K562 (cell line): ENCODE measurements at regions not wholly inside any gene's neighbourhood (a gene's known extent, or its start where the extent isn't known, plus 50 kb on each side); places are given as distances from the start of the nearest gene placed in this dataset.

Source experiments
- KAT7 ChIP-seq: sonication (generic); formaldehyde crosslinking; IDR thresholded peaks from 2 replicates; pipeline ENCODE4 v1.8.0; 2022; ENCODE audit warnings: missing genetic modification reagents, mild to moderate bottlenecking, borderline replicate concordance
- MXI1 ChIP-seq: IDR thresholded peaks from 2 replicates; pipeline ENCODE4 v1.6.1; 2011; ENCODE audit warnings: low read depth, mild to moderate bottlenecking, improper control_type of control experiment, low read length
- POLR2AphosphoS5 ChIP-seq: IDR thresholded peaks from 2 replicates; pipeline ENCODE4 v1.6.1; 2011; ENCODE audit warnings: mild to moderate bottlenecking, low read depth, low read length, moderate library complexity; ENCODE audit not compliant: control insufficient read depth, insufficient read depth
- RB1 ChIP-seq: fragments of 450-650 bp; IDR thresholded peaks from 2 replicates; pipeline ENCODE4 v1.6.1; 2017; ENCODE audit warnings: low read depth, mild to moderate bottlenecking
- SIX5 ChIP-seq, 2 experiments: IDR thresholded peaks; 2 replicates each; pipeline ENCODE4 v1.6.1; 2011; ENCODE audit warnings: low read length in 2 of 2, borderline replicate concordance in 1 of 2, low read depth in 1 of 2, mild to moderate bottlenecking in 1 of 2, moderate library complexity in 1 of 2; ENCODE audit not compliant: insufficient read depth in 1 of 2
- SNAPC5 ChIP-seq: fragments of 250-450 bp; sonication (Bioruptor Pico); IDR thresholded peaks from 2 replicates; pipeline ENCODE4 v1.8.0; 2021; ENCODE audit warnings: moderate library complexity, mild to moderate bottlenecking, inconsistent platforms
- ZNF512 ChIP-seq: IDR thresholded peaks from 2 replicates; pipeline ENCODE4 v1.6.1; 2016; ENCODE audit warnings: missing genetic modification characterization, missing compliant biosample characterization
- TF ChIP-seq, protein P1 (sequence below): fragments of 450-650 bp; formaldehyde crosslinking; IDR thresholded peaks from 2 replicates; pipeline ENCODE4 v1.4.0; 2020; ENCODE audit warnings: mild to moderate bottlenecking, moderate library complexity
- TF ChIP-seq, protein P2 (sequence below): fragments of 450-650 bp; formaldehyde crosslinking; IDR thresholded peaks from 2 replicates; pipeline ENCODE4 v1.4.0; 2022; ENCODE audit warnings: missing genetic modification characterization
- TF ChIP-seq, protein P3 (sequence below), 3 experiments: IDR thresholded peaks in 2 of 3; conservative IDR thresholded peaks in 1 of 3; 2 replicates each; pipeline ENCODE4 v1.5.1; 2011 to 2012; ENCODE audit warnings: low read length in 3 of 3, mild to moderate bottlenecking in 3 of 3, control low read depth in 2 of 3, improper control_type of control experiment in 1 of 3, inconsistent platforms in 1 of 3, low read depth in 1 of 3, mixed read lengths in 1 of 3, moderate library complexity in 1 of 3; ENCODE audit not compliant: insufficient read depth in 2 of 3
- TF ChIP-seq, protein P4 (sequence below): sonication (generic); formaldehyde crosslinking; IDR thresholded peaks from 2 replicates; pipeline ENCODE4 v1.9.0; 2022; ENCODE audit warnings: mild to moderate bottlenecking, missing genetic modification reagents

GRCh38 chr18:73942081-73942625, 205.5 kb downstream of the FBXO15 start:
- TF ChIP-seq RB1 = no peak
- no peak for TF ChIP-seq SNAPC5
- TF ChIP-seq, protein P1, sequence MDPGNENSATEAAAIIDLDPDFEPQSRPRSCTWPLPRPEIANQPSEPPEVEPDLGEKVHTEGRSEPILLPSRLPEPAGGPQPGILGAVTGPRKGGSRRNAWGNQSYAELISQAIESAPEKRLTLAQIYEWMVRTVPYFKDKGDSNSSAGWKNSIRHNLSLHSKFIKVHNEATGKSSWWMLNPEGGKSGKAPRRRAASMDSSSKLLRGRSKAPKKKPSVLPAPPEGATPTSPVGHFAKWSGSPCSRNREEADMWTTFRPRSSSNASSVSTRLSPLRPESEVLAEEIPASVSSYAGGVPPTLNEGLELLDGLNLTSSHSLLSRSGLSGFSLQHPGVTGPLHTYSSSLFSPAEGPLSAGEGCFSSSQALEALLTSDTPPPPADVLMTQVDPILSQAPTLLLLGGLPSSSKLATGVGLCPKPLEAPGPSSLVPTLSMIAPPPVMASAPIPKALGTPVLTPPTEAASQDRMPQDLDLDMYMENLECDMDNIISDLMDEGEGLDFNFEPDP (CRISPR knock-in tag) = no peak
- TF ChIP-seq, protein P2, sequence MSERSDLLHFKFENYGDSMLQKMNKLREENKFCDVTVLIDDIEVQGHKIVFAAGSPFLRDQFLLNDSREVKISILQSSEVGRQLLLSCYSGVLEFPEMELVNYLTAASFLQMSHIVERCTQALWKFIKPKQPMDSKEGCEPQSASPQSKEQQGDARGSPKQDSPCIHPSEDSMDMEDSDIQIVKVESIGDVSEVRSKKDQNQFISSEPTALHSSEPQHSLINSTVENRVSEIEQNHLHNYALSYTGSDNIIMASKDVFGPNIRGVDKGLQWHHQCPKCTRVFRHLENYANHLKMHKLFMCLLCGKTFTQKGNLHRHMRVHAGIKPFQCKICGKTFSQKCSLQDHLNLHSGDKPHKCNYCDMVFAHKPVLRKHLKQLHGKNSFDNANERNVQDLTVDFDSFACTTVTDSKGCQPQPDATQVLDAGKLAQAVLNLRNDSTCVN (CRISPR knock-in tag) = no peak
- TF ChIP-seq ZNF512 (tag) = no peak
- no peak for TF ChIP-seq KAT7 (CRISPR knock-in tag)
- TF ChIP-seq, protein P3, sequence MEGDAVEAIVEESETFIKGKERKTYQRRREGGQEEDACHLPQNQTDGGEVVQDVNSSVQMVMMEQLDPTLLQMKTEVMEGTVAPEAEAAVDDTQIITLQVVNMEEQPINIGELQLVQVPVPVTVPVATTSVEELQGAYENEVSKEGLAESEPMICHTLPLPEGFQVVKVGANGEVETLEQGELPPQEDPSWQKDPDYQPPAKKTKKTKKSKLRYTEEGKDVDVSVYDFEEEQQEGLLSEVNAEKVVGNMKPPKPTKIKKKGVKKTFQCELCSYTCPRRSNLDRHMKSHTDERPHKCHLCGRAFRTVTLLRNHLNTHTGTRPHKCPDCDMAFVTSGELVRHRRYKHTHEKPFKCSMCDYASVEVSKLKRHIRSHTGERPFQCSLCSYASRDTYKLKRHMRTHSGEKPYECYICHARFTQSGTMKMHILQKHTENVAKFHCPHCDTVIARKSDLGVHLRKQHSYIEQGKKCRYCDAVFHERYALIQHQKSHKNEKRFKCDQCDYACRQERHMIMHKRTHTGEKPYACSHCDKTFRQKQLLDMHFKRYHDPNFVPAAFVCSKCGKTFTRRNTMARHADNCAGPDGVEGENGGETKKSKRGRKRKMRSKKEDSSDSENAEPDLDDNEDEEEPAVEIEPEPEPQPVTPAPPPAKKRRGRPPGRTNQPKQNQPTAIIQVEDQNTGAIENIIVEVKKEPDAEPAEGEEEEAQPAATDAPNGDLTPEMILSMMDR (IDR thresholded peaks at IDR 0.05 in 2 of 3, conservative IDR thresholded peaks at IDR 0.05 in 1 of 3; ENCODE audit: insufficient read depth in 2 of 3, low read depth in 1 of 3, low read length in 3 of 3) = no peak
- TF ChIP-seq POLR2AphosphoS5 = no peak
- TF ChIP-seq MXI1 = no peak
- no peak for TF ChIP-seq SIX5 (IDR thresholded peaks at IDR 0.05; ENCODE audit: borderline replicate concordance in 1 of 2, insufficient read depth in 1 of 2, low read depth in 1 of 2, low read length in 2 of 2)
- TF ChIP-seq, protein P4, sequence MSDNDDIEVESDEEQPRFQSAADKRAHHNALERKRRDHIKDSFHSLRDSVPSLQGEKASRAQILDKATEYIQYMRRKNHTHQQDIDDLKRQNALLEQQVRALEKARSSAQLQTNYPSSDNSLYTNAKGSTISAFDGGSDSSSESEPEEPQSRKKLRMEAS (CRISPR knock-in tag) = no peak
